ENCODE measurements at regions not wholly inside any gene's neighbourhood (a gene's known extent, or its start where the extent isn't known, plus 50 kb on each side); places are given as distances from the start of the nearest gene placed in this dataset.

- no peaks in the 10 kb centered on the region for H3K27me3 ChIP-seq (replicated peaks in 1 of 2; ENCODE audit: control insufficient read depth in 2 of 2, insufficient read depth in 2 of 2, low read length in 1 of 2)
- H3K4me3 ChIP-seq: no peak overlapping the region
- POLR2A ChIA-PET: no interaction called here
- intact Hi-C loops (cut with micrococcal nuclease; ENCODE audit: unreplicated experiment): no loop called here
- RAD21 ChIA-PET (ENCODE audit: unreplicated experiment): no interaction called here
- ATAC-seq: 0 out of 3 replicates have a peak, but pooled peaks have one; percentile 5
- SMC1A ChIA-PET (ENCODE audit: uncharacterized antibody, unreplicated experiment): interaction anchor here (1.2 to 1.6 kb wide), 3 partner anchors 11 to 37 kb away, joined by 3 to 4 read pairs (median 3); no protein-coding TSS in a partner anchor
- H3K9ac ChIP-seq (ENCODE audit: control insufficient read depth, insufficient read depth, low read length): no peak overlapping the region
- BruUV-seq (replicated peaks): no TSS peak
- H3K9me3 ChIP-seq (replicated peaks; ENCODE audit: control insufficient read depth, insufficient read depth, low read length): no peaks in the 10 kb centered on the region
- FAIRE-seq: no peak
- no peaks in the 10 kb centered on the region for H4K20me1 ChIP-seq (ENCODE audit: control insufficient read depth, insufficient read depth)
- H3K79me2 ChIP-seq (ENCODE audit: control insufficient read depth, insufficient read depth, low read length): no peaks in the 10 kb centered on the region
- TF ChIP-seq ZBTB40 (IDR thresholded peaks at IDR 0.05; ENCODE audit: borderline replicate concordance): no peak
- TF ChIP-seq ZSCAN29 (IDR thresholded peaks at IDR 0.05): no peak
- no peak for TF ChIP-seq SMC3 (IDR thresholded peaks at IDR 0.05; ENCODE audit: borderline replicate concordance, low read length)
- no peak for TF ChIP-seq STAT1 (conservative IDR thresholded peaks at IDR 0.05)
- no peak for TF ChIP-seq NR2C1 (IDR thresholded peaks at IDR 0.05)
- TF ChIP-seq POLR2AphosphoS5 (IDR thresholded peaks at IDR 0.05; ENCODE audit: low read length): no peak
- in situ Hi-C loops (cut with MboI): no loop called here
- DNase-seq (ENCODE audit: low read depth, low spot score): no peak
- WGBS (ENCODE audit: insufficient coverage, insufficient replicate concordance, low lambda C conversion rate, missing lambda C conversion rate): 27% methylated on average over 7 of the region's 7 CpGs
- no peak overlapping the region for H3K27ac ChIP-seq (ENCODE audit: control insufficient read depth, insufficient read depth)
- H3K36me3 ChIP-seq (ENCODE audit: control insufficient read depth in 2 of 2, insufficient read depth in 2 of 2, low read length in 1 of 2): no peaks in the 10 kb centered on the region
- CTCF ChIA-PET: no interaction called here
- H3K4me1 ChIP-seq (ENCODE audit: control insufficient read depth, insufficient read depth, low read length): peaks cover 65% of the 10 kb centered on the region
- H2AFZ ChIP-seq (ENCODE audit: control insufficient read depth, low read depth, low read length): peak overlapping the region; percentile 13
- H3K4me2 ChIP-seq (ENCODE audit: control insufficient read depth, insufficient read depth): peak overlapping the region; percentile 22; the same call in 1 of the 2 replicates
Measured at GRCh38 chr2:60316381-60317033, 236.9 kb downstream of the BCL11A start.

Data from GM12878 (cell line).